Kidney (tissue), 13 donors: ENCODE measurements at regions not wholly inside any gene's neighbourhood (a gene's known extent, or its start where the extent isn't known, plus 50 kb on each side); places are given as distances from the start of the nearest gene placed in this dataset.

ENCODE experiments used
- DNase-seq, 5 donors: peaks; one replicate each; pipeline ENCODE4 v3.0.0-alpha.2; 2013 to 2020
- FAIRE-seq: peaks from 2 replicates; lab custom pipeline; 2012; peaks lifted over from hg19 to GRCh38; lab: Jason Lieb, UNC
- H3K27ac ChIP-seq, 2 donors: one replicate each; pipeline ENCODE4 v1.7.0; 2013; ENCODE audit warnings: low read depth in 2 of 2, low read length in 2 of 2, inconsistent platforms in 1 of 2
- H3K27me3 ChIP-seq: one replicate; pipeline ENCODE4 v1.7.1; 2013; ENCODE audit warnings: low read length, inconsistent platforms; ENCODE audit not compliant: control insufficient read depth, insufficient read depth
- H3K36me3 ChIP-seq, 3 donors: one replicate each; pipeline versions ENCODE4 v1.7.0 to v1.7.1; 2013; ENCODE audit warnings: low read length in 3 of 3, control low read depth in 1 of 3, inconsistent platforms in 1 of 3; ENCODE audit not compliant: insufficient read depth in 3 of 3, control insufficient read depth in 2 of 3
- H3K4me1 ChIP-seq, 3 donors: one replicate each; pipeline versions ENCODE4 v1.7.0 to v1.7.1; 2013; ENCODE audit warnings: low read length in 3 of 3, inconsistent platforms in 1 of 3, low read depth in 1 of 3; ENCODE audit not compliant: control insufficient read depth in 2 of 3, insufficient read depth in 2 of 3
- H3K4me3 ChIP-seq, 3 donors: one replicate each; pipeline versions ENCODE4 v1.7.0 to v1.8.1; 2013; ENCODE audit warnings: low read length in 3 of 3, control low read depth in 1 of 3, inconsistent platforms in 1 of 3
- H3K9ac ChIP-seq, 3 donors: one replicate each; pipeline versions ENCODE4 v1.7.0 to v1.7.1; 2013; ENCODE audit warnings: low read length in 3 of 3, control low read depth in 1 of 3, inconsistent platforms in 1 of 3
- H3K9me3 ChIP-seq, 3 donors: one replicate each; pipeline versions ENCODE4 v1.7.0 to v1.7.1; 2013; ENCODE audit warnings: low read length in 3 of 3, control low read depth in 1 of 3, inconsistent platforms in 1 of 3; ENCODE audit not compliant: control insufficient read depth in 2 of 3, insufficient read depth in 1 of 3
- intact Hi-C: fragments of 100-400 bp; cut with DNase I; formaldehyde crosslinking; loops from one replicate; pipeline ENCODE4 v1.11.1; 2022
- TF ChIP-seq, protein P1 (sequence below): IDR thresholded peaks from 3 replicates; pipeline ENCODE4 v1.5.1; 2012; ENCODE audit warnings: mild to moderate bottlenecking, moderate library complexity, borderline replicate concordance; ENCODE audit not compliant: insufficient read depth; ENCODE audit errors: extremely low read depth
- donor health status: control.
- donor health status: control.
- donor health status: control.
- donor health status: control.
- donor health status: control.
- donor health status: DM: yes; HTN: yes; CAD: no.
- donor health status: Normal renal cell carcinoma (clear cell type).

DNA sequence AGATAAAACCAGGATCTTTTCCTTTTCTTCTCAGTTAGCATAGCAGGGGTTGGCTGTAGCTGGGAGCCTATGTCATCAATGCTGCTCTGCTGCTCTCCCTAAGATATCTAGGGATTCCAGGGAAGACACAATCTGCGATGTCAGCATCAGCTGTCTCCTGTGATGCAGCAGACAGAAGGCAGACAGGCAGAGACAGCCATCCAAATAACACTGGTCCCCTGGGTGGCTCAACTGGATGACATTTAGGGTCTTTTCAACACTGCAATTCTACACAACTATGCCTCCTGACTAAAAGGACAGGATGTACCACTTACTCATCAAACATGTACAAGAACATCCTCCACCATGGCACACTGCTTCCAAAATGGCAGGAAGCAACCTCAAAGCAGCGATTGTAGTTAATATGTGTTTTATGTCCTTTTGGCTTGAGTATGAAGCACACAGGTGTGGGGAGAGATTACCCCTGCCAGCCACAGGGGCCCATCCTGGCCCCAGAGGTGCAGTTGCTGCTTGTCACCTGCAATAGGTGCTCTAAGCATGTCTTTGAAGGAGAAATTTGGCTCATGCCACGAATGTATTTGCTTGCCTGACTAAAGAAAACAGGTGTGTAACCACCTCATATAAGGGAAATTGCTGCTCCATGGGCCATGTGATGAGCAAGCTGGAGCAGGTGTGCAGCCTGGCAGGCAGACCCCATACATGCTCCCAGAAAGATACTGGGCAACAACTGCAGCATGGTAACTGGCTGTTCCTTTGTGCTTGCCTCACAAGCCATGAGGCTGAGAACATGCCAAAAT is 357.8 kb downstream of the VPS13C start:
- no peaks in the 10 kb centered on the region for H3K9me3 ChIP-seq
- no peaks in the 10 kb centered on the region for H3K27me3 ChIP-seq
- TF ChIP-seq, protein P1, sequence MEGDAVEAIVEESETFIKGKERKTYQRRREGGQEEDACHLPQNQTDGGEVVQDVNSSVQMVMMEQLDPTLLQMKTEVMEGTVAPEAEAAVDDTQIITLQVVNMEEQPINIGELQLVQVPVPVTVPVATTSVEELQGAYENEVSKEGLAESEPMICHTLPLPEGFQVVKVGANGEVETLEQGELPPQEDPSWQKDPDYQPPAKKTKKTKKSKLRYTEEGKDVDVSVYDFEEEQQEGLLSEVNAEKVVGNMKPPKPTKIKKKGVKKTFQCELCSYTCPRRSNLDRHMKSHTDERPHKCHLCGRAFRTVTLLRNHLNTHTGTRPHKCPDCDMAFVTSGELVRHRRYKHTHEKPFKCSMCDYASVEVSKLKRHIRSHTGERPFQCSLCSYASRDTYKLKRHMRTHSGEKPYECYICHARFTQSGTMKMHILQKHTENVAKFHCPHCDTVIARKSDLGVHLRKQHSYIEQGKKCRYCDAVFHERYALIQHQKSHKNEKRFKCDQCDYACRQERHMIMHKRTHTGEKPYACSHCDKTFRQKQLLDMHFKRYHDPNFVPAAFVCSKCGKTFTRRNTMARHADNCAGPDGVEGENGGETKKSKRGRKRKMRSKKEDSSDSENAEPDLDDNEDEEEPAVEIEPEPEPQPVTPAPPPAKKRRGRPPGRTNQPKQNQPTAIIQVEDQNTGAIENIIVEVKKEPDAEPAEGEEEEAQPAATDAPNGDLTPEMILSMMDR, result no peak
- FAIRE-seq (no peak), DNase-seq (no peak)
- no peak overlapping the region for H3K9ac ChIP-seq
- no peak overlapping the region for H3K27ac ChIP-seq
- H3K4me1 ChIP-seq, result no peaks in the 10 kb centered on the region
- intact Hi-C loops, result no loop called here
- H3K4me3 ChIP-seq, result no peak overlapping the region
- H3K36me3 ChIP-seq, result no peaks in the 10 kb centered on the region

DNA sequence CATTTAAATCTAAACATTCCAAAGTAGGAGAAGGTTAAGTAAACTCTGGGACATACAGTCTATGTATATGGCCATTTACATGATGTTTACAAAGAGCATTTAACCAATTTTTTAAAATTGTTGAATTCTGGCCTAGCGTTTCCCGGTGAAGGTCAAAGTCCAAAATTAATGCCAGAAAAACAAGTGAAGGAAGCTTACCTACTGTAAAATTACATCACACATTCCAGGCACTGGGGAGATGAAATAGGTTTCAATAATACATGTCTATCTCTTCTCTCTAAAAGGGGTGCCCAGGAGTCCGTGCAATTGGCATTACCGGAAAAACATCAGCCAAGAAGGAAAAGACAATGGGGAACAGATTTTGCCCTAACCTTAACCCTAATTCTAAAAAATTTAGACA is 358.8 kb downstream of the VPS13C start:
- no peak for FAIRE-seq
- intact Hi-C loops, result no loop called here

DNA sequence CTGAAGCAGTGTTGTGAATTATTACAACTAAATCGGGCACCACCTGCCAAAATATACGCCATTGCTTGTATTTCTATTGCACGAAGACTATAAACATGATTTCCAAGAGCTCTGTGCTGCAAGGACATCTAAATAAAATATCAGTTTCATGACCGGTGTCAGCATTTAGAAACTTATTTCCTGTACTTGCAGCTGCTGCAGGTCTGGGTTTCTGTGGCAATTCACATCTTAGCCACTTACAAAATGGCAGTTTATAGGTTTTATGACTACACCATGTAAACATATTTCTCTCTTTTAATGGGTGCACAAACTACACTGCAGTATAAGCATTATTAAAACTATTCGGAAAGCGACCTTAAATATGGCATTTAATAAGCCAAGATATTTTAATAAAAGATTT is 359.4 kb downstream of the VPS13C start:
- no peaks in the 10 kb centered on the region for H3K27me3 ChIP-seq
- FAIRE-seq (no peak), DNase-seq (peak in 2 of 5 donors; percentile 4 to 9)
- H3K4me1 ChIP-seq, result no peaks in the 10 kb centered on the region
- H3K27ac ChIP-seq, result no peak overlapping the region
- H3K9me3 ChIP-seq, result no peaks in the 10 kb centered on the region
- H3K9ac ChIP-seq, result no peak overlapping the region
- no peaks in the 10 kb centered on the region for H3K36me3 ChIP-seq
- TF ChIP-seq, protein P1, result no peak
- intact Hi-C loops, result no loop called here
- H3K4me3 ChIP-seq, result no peak overlapping the region

More for the DNA sequence above, 358.8 kb downstream of the VPS13C start:
- TF ChIP-seq, protein P1, result no peak
- Histone ChIP-seq H3K27ac (no peak overlapping the region), H3K9me3 (no peaks in the 10 kb centered on the region), H3K9ac (no peak overlapping the region), H3K4me1 (no peaks in the 10 kb centered on the region), H3K4me3 (no peak overlapping the region), H3K36me3 (no peaks in the 10 kb centered on the region), H3K27me3 (no peaks in the 10 kb centered on the region)
- DNase-seq, result no peak

DNA sequence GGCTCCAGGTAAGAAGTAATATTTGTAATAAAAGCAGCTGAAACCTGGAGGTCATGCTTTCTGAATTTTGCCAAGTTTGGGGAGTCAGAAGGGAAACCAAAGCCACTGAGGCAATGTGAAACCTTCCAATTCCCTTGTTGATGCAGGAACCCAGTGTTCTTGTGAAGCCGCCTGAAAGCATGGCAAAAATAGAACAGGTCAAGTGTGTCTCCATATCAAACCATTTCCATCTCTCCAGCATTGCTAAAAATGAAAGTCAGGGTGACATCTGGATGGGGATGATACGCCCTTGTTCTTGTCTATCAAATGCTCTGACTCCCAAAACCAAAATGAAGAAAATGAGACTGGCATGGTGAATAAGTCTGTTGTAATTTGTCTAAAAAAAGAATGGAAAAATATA is 362.5 kb downstream of the VPS13C start:
- H3K4me3 ChIP-seq, result no peak overlapping the region

More for the DNA sequence above, 362.5 kb downstream of the VPS13C start:
- intact Hi-C loops, result no loop called here
- FAIRE-seq, result no peak
- no peak overlapping the region for H3K27ac ChIP-seq
- H3K36me3 ChIP-seq, result no peaks in the 10 kb centered on the region
- H3K4me1 ChIP-seq, result no peaks in the 10 kb centered on the region
- DNase-seq, result no peak
- no peaks in the 10 kb centered on the region for H3K9me3 ChIP-seq
- H3K9ac ChIP-seq, result no peak overlapping the region
- TF ChIP-seq, protein P1, result no peak
- H3K27me3 ChIP-seq, result no peaks in the 10 kb centered on the region
